HepG2 (cell line): ENCODE measurements at regions not wholly inside any gene's neighbourhood (a gene's known extent, or its start where the extent isn't known, plus 50 kb on each side); places are given as distances from the start of the nearest gene placed in this dataset.

Experiments used
- ATAC-seq: fragments of 200-7000 bp; cut with Tn5 transposase; 3 replicates; pipeline ENCODE4 v1.9.1; 2020; ENCODE audit warnings: mild to moderate bottlenecking, moderate library complexity
- BruUV-seq: library from RNA; stranded (reverse); fragments of 400-500 nt; replicated peaks from 2 replicates; lab custom pipeline; 2021; lab: Mats Ljungman, UMichigan
- CTCF ChIA-PET: fragments of 300-600 bp; formaldehyde crosslinking; extraction: SDS; loops from one replicate; lab custom pipeline; 2021; ENCODE audit warnings: low total read pairs, inconsistent platforms, low intra/inter-chr PET ratio; lab: Yijun Ruan, JAX
- POLR2A ChIA-PET: fragments of 350-600 bp; sonication (Branson Sonifier 250); formaldehyde crosslinking; loops from one replicate; lab custom pipeline; 2020; ENCODE audit warnings: antibody characterized with exemption, inconsistent platforms; lab: Yijun Ruan, JAX
- DNase-seq: peaks from one replicate; pipeline ENCODE4 v3.0.0-alpha.2; 2015; ENCODE audit warnings: low spot score
- FAIRE-seq: peaks from 3 replicates; lab custom pipeline; 2011; peaks lifted over from hg19 to GRCh38; lab: Jason Lieb, UNC
- H2AFZ ChIP-seq: one replicate; pipeline ENCODE4 v1.6.1; 2011; ENCODE audit warnings: low read length, inconsistent platforms
- H3K27ac ChIP-seq: fragments of 300-600 bp; 3 replicates; pipeline ENCODE4 v1.8.0; 2011; ENCODE audit warnings: mixed run types, mild to moderate bottlenecking, mixed read lengths, low read length, inconsistent platforms; ENCODE audit not compliant: insufficient read depth; ENCODE audit errors: extremely low read length
- H3K27me3 ChIP-seq, 2 experiments: fragments of 200-600 bp in 1 of 2; 2 replicates in 1 of 2; 3 replicates in 1 of 2; pipeline versions ENCODE4 v1.6.0 to v1.8.0; 2011; ENCODE audit warnings: low read length in 2 of 2, mild to moderate bottlenecking in 2 of 2, moderate library complexity in 2 of 2, inconsistent platforms in 1 of 2; ENCODE audit not compliant: insufficient read depth in 2 of 2, control insufficient read depth in 1 of 2
- H3K36me3 ChIP-seq, 2 experiments: fragments of 200-600 bp in 1 of 2; replicated peaks in 1 of 2; 2 replicates in 1 of 2; 3 replicates in 1 of 2; pipeline versions ENCODE4 v1.5.1 to v1.8.0; 2011; ENCODE audit warnings: low read length in 2 of 2, inconsistent platforms in 1 of 2; ENCODE audit not compliant: insufficient read depth in 2 of 2, control insufficient read depth in 1 of 2
- H3K4me1 ChIP-seq: 2 replicates; pipeline ENCODE4 v1.5.1; 2012; ENCODE audit warnings: low read length, inconsistent platforms; ENCODE audit not compliant: insufficient read depth
- H3K4me2 ChIP-seq: 2 replicates; pipeline ENCODE4 v1.6.0; 2011; ENCODE audit warnings: low read depth, low read length, inconsistent platforms
- H3K4me3 ChIP-seq, 3 experiments: fragments of 200-600 bp in 1 of 3; sonication (generic), shearing (Covaris generic) in 1 of 3; replicated peaks in 1 of 3; 2 replicates each; pipeline ENCODE4 v1.5.1; 2011 to 2016; ENCODE audit warnings: low read length in 3 of 3, inconsistent platforms in 2 of 3, low read depth in 2 of 3, mild to moderate bottlenecking in 2 of 3, control low read depth in 1 of 3, mixed read lengths in 1 of 3; ENCODE audit not compliant: insufficient read depth in 1 of 3
- H3K79me2 ChIP-seq: one replicate; pipeline ENCODE4 v1.6.1; 2011; ENCODE audit warnings: low read length, inconsistent platforms; ENCODE audit not compliant: insufficient read depth
- H3K9ac ChIP-seq: 2 replicates; pipeline ENCODE4 v1.6.0; 2011; ENCODE audit warnings: mild to moderate bottlenecking, low read depth, low read length, inconsistent platforms; ENCODE audit not compliant: insufficient read depth
- H3K9me3 ChIP-seq: 2 replicates; pipeline ENCODE4 v1.5.1; 2012; ENCODE audit warnings: mild to moderate bottlenecking, low read length
- H4K20me1 ChIP-seq: 2 replicates; pipeline ENCODE4 v1.6.0; 2011; ENCODE audit warnings: inconsistent platforms, mild to moderate bottlenecking, low read length, moderate library complexity; ENCODE audit not compliant: insufficient read depth
- CBX1 ChIP-seq: IDR thresholded peaks from one replicate; pipeline ENCODE4 v1.6.1; 2016; ENCODE audit warnings: antibody characterized with exemption, low read depth
- EED ChIP-seq: sonication (generic); formaldehyde crosslinking; IDR thresholded peaks from 2 replicates; pipeline ENCODE4 v1.5.0; 2020; ENCODE audit warnings: mild to moderate bottlenecking, missing genetic modification reagents
- FOXC1 ChIP-seq: sonication (generic); formaldehyde crosslinking; IDR thresholded peaks from 2 replicates; pipeline ENCODE4 v1.8.0; 2022; ENCODE audit warnings: mild to moderate bottlenecking, missing genetic modification reagents, borderline replicate concordance
- PAWR ChIP-seq: sonication (generic); formaldehyde crosslinking; IDR thresholded peaks from 2 replicates; pipeline ENCODE4 v1.4.0; 2020; ENCODE audit warnings: missing genetic modification reagents, mild to moderate bottlenecking, borderline replicate concordance
- RELA ChIP-seq: sonication (generic); formaldehyde crosslinking; IDR thresholded peaks from 2 replicates; pipeline ENCODE4 v1.4.0; 2020; ENCODE audit warnings: missing genetic modification reagents
- SCMH1 ChIP-seq: sonication (generic); formaldehyde crosslinking; IDR thresholded peaks from 2 replicates; pipeline ENCODE4 v1.9.0; 2021; ENCODE audit warnings: missing genetic modification reagents, mild to moderate bottlenecking, borderline replicate concordance
- SIN3A ChIP-seq: IDR thresholded peaks from 2 replicates; pipeline ENCODE4 v1.6.1; 2011; ENCODE audit warnings: low read depth, mild to moderate bottlenecking, control low read depth, low read length, borderline replicate concordance
- SOX13 ChIP-seq, 3 experiments: fragments of 450-650 bp in 1 of 3; sonication (generic) in 1 of 3; formaldehyde crosslinking in 1 of 3; IDR thresholded peaks in 2 of 3; conservative IDR thresholded peaks in 1 of 3; 2 replicates each; pipeline versions ENCODE4 v1.5.0 to v1.6.1; 2016 to 2020; ENCODE audit warnings: antibody characterized with exemption in 1 of 3, mild to moderate bottlenecking in 1 of 3, missing compliant biosample characterization in 1 of 3, missing genetic modification reagents in 1 of 3, moderate library complexity in 1 of 3
- ZC3H13 ChIP-seq: sonication (generic); formaldehyde crosslinking; IDR thresholded peaks from 2 replicates; pipeline ENCODE4 v1.8.1; 2023; ENCODE audit warnings: mild to moderate bottlenecking, missing genetic modification reagents, moderate library complexity
- ZNF451 ChIP-seq: sonication (generic); formaldehyde crosslinking; IDR thresholded peaks from 2 replicates; pipeline ENCODE4 v1.5.0; 2020; ENCODE audit warnings: mild to moderate bottlenecking, missing genetic modification reagents
- WGBS: methylation state at CpG from one replicate; pipeline ENCODE4 v1.1.6; 2017; ENCODE audit warnings: low lambda C conversion rate; 5-methylcytosine and 5-hydroxymethylcytosine counted together
- in situ Hi-C: cut with HindIII; loops from 2 replicates; pipeline ENCODE4 v1.10.0; 2017; ENCODE audit warnings: low pct_unique_long_range_greater_than_20kb; ENCODE audit not compliant: extremely low pct_ligation_motif_present
- intact Hi-C: fragments of 100-400 bp; cut with micrococcal nuclease; formaldehyde crosslinking; loops from one replicate; pipeline ENCODE4 v1.10.0; 2022; ENCODE audit not compliant: unreplicated experiment
- TF ChIP-seq, protein P1 (sequence below): sonication (generic); formaldehyde crosslinking; IDR thresholded peaks from 2 replicates; pipeline ENCODE4 v1.4.0; 2020; ENCODE audit warnings: missing genetic modification reagents
- TF ChIP-seq, protein P2 (sequence below): sonication (generic); formaldehyde crosslinking; IDR thresholded peaks from 2 replicates; pipeline ENCODE4 v1.4.0; 2020; ENCODE audit warnings: missing genetic modification reagents, borderline replicate concordance
- TF ChIP-seq, protein P3 (sequence below): sonication (generic); formaldehyde crosslinking; IDR thresholded peaks from 2 replicates; pipeline ENCODE4; 2020; ENCODE audit warnings: missing genetic modification reagents, mild to moderate bottlenecking, borderline replicate concordance

DNA sequence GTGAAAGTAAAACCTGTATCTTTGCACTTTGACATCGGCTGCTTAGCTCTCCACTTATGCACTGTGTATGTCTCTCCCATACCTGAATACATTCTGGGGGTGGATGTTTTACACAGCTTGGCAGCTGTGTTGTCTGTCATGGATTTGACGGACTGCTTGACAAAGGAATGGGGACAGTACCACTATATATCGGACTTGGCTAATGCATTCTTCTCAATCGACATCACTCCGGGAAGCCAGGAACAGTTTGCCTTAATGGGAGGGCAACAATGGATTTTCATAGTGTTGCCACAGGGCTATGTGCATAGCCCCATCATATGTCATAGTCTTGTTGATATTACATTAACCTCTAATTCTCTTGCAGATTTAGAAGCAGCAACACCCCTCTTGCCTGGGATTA, 1008.3 kb downstream of the DNAH5 start:
- no peak for DNase-seq
- no peak for FAIRE-seq
- H3K27me3 ChIP-seq = no peaks in the 10 kb centered on the region
- no peak overlapping the region for H3K4me3 ChIP-seq
- WGBS = 29% methylated on average over 4 of the region's 5 CpGs
- no peaks in the 10 kb centered on the region for H3K36me3 ChIP-seq
- TF ChIP-seq SCMH1 (CRISPR knock-in tag) = no peak
- no peak for TF ChIP-seq PAWR (CRISPR knock-in tag)
- TF ChIP-seq, protein P1, sequence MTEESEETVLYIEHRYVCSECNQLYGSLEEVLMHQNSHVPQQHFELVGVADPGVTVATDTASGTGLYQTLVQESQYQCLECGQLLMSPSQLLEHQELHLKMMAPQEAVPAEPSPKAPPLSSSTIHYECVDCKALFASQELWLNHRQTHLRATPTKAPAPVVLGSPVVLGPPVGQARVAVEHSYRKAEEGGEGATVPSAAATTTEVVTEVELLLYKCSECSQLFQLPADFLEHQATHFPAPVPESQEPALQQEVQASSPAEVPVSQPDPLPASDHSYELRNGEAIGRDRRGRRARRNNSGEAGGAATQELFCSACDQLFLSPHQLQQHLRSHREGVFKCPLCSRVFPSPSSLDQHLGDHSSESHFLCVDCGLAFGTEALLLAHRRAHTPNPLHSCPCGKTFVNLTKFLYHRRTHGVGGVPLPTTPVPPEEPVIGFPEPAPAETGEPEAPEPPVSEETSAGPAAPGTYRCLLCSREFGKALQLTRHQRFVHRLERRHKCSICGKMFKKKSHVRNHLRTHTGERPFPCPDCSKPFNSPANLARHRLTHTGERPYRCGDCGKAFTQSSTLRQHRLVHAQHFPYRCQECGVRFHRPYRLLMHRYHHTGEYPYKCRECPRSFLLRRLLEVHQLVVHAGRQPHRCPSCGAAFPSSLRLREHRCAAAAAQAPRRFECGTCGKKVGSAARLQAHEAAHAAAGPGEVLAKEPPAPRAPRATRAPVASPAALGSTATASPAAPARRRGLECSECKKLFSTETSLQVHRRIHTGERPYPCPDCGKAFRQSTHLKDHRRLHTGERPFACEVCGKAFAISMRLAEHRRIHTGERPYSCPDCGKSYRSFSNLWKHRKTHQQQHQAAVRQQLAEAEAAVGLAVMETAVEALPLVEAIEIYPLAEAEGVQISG (CRISPR knock-in tag) = no peak
- no peak for TF ChIP-seq FOXC1
- TF ChIP-seq CBX1 = no peak
- TF ChIP-seq, protein P2, sequence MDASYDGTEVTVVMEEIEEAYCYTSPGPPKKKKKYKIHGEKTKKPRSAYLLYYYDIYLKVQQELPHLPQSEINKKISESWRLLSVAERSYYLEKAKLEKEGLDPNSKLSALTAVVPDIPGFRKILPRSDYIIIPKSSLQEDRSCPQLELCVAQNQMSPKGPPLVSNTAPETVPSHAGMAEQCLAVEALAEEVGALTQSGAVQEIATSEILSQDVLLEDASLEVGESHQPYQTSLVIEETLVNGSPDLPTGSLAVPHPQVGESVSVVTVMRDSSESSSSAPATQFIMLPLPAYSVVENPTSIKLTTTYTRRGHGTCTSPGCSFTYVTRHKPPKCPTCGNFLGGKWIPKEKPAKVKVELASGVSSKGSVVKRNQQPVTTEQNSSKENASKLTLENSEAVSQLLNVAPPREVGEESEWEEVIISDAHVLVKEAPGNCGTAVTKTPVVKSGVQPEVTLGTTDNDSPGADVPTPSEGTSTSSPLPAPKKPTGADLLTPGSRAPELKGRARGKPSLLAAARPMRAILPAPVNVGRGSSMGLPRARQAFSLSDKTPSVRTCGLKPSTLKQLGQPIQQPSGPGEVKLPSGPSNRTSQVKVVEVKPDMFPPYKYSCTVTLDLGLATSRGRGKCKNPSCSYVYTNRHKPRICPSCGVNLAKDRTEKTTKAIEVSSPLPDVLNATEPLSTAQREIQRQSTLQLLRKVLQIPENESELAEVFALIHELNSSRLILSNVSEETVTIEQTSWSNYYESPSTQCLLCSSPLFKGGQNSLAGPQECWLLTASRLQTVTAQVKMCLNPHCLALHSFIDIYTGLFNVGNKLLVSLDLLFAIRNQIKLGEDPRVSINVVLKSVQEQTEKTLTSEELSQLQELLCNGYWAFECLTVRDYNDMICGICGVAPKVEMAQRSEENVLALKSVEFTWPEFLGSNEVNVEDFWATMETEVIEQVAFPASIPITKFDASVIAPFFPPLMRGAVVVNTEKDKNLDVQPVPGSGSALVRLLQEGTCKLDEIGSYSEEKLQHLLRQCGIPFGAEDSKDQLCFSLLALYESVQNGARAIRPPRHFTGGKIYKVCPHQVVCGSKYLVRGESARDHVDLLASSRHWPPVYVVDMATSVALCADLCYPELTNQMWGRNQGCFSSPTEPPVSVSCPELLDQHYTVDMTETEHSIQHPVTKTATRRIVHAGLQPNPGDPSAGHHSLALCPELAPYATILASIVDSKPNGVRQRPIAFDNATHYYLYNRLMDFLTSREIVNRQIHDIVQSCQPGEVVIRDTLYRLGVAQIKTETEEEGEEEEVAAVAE (CRISPR knock-in tag) = no peak
- TF ChIP-seq ZC3H13 (CRISPR knock-in tag) = no peak
- TF ChIP-seq SOX13 (IDR thresholded peaks at IDR 0.05) = no peak
- TF ChIP-seq SOX13 (CRISPR knock-in tag; conservative IDR thresholded peaks at IDR 0.05 in 1 of 2, IDR thresholded peaks at IDR 0.05 in 1 of 2) = no peak
- TF ChIP-seq, protein P3, sequence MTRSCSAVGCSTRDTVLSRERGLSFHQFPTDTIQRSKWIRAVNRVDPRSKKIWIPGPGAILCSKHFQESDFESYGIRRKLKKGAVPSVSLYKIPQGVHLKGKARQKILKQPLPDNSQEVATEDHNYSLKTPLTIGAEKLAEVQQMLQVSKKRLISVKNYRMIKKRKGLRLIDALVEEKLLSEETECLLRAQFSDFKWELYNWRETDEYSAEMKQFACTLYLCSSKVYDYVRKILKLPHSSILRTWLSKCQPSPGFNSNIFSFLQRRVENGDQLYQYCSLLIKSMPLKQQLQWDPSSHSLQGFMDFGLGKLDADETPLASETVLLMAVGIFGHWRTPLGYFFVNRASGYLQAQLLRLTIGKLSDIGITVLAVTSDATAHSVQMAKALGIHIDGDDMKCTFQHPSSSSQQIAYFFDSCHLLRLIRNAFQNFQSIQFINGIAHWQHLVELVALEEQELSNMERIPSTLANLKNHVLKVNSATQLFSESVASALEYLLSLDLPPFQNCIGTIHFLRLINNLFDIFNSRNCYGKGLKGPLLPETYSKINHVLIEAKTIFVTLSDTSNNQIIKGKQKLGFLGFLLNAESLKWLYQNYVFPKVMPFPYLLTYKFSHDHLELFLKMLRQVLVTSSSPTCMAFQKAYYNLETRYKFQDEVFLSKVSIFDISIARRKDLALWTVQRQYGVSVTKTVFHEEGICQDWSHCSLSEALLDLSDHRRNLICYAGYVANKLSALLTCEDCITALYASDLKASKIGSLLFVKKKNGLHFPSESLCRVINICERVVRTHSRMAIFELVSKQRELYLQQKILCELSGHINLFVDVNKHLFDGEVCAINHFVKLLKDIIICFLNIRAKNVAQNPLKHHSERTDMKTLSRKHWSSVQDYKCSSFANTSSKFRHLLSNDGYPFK (CRISPR knock-in tag) = no peak
- TF ChIP-seq SIN3A = no peak
- no peak for TF ChIP-seq EED (CRISPR knock-in tag)
- TF ChIP-seq ZNF451 (CRISPR knock-in tag) = no peak
- no peak for TF ChIP-seq RELA
- H3K27ac ChIP-seq = no peak overlapping the region
- H3K4me2 ChIP-seq = no peak overlapping the region
- H3K9ac ChIP-seq = no peak overlapping the region
- CTCF ChIA-PET = no interaction called here
- no peaks in the 10 kb centered on the region for H4K20me1 ChIP-seq
- intact Hi-C loops (no loop called here), in situ Hi-C loops (no loop called here)
- BruUV-seq = no TSS peak
- no peaks in the 10 kb centered on the region for H3K79me2 ChIP-seq
- H3K4me1 ChIP-seq = no peaks in the 10 kb centered on the region
- no peak for ATAC-seq
- peaks cover 64% of the 10 kb centered on the region for H3K9me3 ChIP-seq
- no peak overlapping the region for H2AFZ ChIP-seq
- POLR2A ChIA-PET = no interaction called here
